ENCODE measurements at regions not wholly inside any gene's neighbourhood (a gene's known extent, or its start where the extent isn't known, plus 50 kb on each side); places are given as distances from the start of the nearest gene placed in this dataset.
A peak's percentile ranks its signal among the peaks of the same experiment; 100 is the strongest.

DNA sequence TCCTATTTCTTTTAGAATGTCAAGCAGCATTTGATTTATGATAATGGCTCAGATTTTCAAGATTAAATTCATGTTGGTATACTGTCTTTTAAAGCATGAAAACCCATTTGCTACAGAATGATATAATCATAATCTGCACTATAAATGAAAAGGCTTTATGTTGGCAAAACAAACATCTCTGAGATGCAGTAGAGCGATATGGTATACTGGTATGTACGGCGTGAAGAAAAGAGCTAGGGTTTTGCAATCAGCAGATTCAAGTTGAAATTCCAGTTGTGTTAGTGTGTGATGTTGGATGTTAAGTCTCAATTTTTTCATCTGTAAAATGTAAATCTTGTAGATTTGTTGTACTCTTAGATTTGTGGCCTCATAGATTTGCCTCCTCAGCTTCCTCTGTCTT is 53.2 kb upstream of the DYRK2 start:
- no peaks in the 10 kb centered on the region for H3K9me3 ChIP-seq (ENCODE audit: control insufficient read depth in 1 of 2, insufficient read depth in 1 of 2, low read depth in 1 of 2, low read length in 2 of 2)
- H3K27ac ChIP-seq (ENCODE audit: low read depth, low read length) = no peak overlapping the region
- intact Hi-C loops (cut with micrococcal nuclease) = no loop called here
- DNase-seq (ENCODE audit: low read depth, low spot score) (no peak), ATAC-seq (no peak)
- H3K36me3 ChIP-seq (ENCODE audit: control insufficient read depth in 1 of 2, insufficient read depth in 2 of 2, low read length in 2 of 2) = no peaks in the 10 kb centered on the region
- peaks cover 18 to 35% of the 10 kb centered on the region in 2 experiments for H3K4me1 ChIP-seq (ENCODE audit: control insufficient read depth in 1 of 2, insufficient read depth in 2 of 2, low read length in 2 of 2)
- H3K9me2 ChIP-seq (ENCODE audit: insufficient read depth) = no peaks in the 10 kb centered on the region
- POLR2A ChIA-PET = no interaction called here
- TF ChIP-seq, protein P1, sequence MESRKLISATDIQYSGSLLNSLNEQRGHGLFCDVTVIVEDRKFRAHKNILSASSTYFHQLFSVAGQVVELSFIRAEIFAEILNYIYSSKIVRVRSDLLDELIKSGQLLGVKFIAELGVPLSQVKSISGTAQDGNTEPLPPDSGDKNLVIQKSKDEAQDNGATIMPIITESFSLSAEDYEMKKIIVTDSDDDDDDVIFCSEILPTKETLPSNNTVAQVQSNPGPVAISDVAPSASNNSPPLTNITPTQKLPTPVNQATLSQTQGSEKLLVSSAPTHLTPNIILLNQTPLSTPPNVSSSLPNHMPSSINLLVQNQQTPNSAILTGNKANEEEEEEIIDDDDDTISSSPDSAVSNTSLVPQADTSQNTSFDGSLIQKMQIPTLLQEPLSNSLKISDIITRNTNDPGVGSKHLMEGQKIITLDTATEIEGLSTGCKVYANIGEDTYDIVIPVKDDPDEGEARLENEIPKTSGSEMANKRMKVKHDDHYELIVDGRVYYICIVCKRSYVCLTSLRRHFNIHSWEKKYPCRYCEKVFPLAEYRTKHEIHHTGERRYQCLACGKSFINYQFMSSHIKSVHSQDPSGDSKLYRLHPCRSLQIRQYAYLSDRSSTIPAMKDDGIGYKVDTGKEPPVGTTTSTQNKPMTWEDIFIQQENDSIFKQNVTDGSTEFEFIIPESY (IDR thresholded peaks at IDR 0.05; ENCODE audit: extremely low read depth, insufficient replicate concordance, low read length) = no peak
- TF ChIP-seq CBX3 (IDR thresholded peaks at IDR 0.05; ENCODE audit: low read depth) (no peak), EZH2 (IDR thresholded peaks at IDR 0.05) (no peak), POLR2AphosphoS5 (IDR thresholded peaks at IDR 0.05; ENCODE audit: low read depth, low read length) (no peak), ELF1 (IDR thresholded peaks at IDR 0.05; ENCODE audit: borderline replicate concordance, low read depth) (no peak), FOSL1 (IDR thresholded peaks at IDR 0.05; ENCODE audit: low read depth) (no peak), SIN3A (IDR thresholded peaks at IDR 0.05; ENCODE audit: low read depth) (no peak), RAD21 (IDR thresholded peaks at IDR 0.05; ENCODE audit: low read depth) (no peak), ZNF274 (IDR thresholded peaks at IDR 0.05; ENCODE audit: low read depth, low read length) (no peak)
- TF ChIP-seq, protein P2, sequence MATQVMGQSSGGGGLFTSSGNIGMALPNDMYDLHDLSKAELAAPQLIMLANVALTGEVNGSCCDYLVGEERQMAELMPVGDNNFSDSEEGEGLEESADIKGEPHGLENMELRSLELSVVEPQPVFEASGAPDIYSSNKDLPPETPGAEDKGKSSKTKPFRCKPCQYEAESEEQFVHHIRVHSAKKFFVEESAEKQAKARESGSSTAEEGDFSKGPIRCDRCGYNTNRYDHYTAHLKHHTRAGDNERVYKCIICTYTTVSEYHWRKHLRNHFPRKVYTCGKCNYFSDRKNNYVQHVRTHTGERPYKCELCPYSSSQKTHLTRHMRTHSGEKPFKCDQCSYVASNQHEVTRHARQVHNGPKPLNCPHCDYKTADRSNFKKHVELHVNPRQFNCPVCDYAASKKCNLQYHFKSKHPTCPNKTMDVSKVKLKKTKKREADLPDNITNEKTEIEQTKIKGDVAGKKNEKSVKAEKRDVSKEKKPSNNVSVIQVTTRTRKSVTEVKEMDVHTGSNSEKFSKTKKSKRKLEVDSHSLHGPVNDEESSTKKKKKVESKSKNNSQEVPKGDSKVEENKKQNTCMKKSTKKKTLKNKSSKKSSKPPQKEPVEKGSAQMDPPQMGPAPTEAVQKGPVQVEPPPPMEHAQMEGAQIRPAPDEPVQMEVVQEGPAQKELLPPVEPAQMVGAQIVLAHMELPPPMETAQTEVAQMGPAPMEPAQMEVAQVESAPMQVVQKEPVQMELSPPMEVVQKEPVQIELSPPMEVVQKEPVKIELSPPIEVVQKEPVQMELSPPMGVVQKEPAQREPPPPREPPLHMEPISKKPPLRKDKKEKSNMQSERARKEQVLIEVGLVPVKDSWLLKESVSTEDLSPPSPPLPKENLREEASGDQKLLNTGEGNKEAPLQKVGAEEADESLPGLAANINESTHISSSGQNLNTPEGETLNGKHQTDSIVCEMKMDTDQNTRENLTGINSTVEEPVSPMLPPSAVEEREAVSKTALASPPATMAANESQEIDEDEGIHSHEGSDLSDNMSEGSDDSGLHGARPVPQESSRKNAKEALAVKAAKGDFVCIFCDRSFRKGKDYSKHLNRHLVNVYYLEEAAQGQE (IDR thresholded peaks at IDR 0.05; ENCODE audit: low read depth) = no peak
- TF ChIP-seq, protein P3, sequence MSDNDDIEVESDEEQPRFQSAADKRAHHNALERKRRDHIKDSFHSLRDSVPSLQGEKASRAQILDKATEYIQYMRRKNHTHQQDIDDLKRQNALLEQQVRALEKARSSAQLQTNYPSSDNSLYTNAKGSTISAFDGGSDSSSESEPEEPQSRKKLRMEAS (IDR thresholded peaks at IDR 0.05) = no peak
- H3K9ac ChIP-seq (ENCODE audit: low read length) = no peak overlapping the region
- H3K27me3 ChIP-seq (ENCODE audit: insufficient read depth, low read length) = no peaks in the 10 kb centered on the region
- H3K4me3 ChIP-seq (replicated peaks in 1 of 2; ENCODE audit: low read depth in 1 of 2, low read length in 2 of 2) = no peak overlapping the region
- no TSS peak for BruUV-seq (replicated peaks)
- no peak overlapping the region for H3K4me2 ChIP-seq (ENCODE audit: low read length)
- no peaks in the 10 kb centered on the region for H3K79me2 ChIP-seq (ENCODE audit: insufficient read depth, low read length)
- RAD21 ChIA-PET (ENCODE audit: low non-redundant PET in 1 of 2, low total read pairs in 2 of 2, uncharacterized antibody in 2 of 2, unreplicated experiment in 2 of 2) = no interaction called here
- CTCF ChIA-PET = no interaction called here
- H2AFZ ChIP-seq (ENCODE audit: low read depth, low read length, poor library complexity, severe bottlenecking) = peak overlapping the region; percentile 3
- no peaks in the 10 kb centered on the region for H4K20me1 ChIP-seq (ENCODE audit: insufficient read depth)
